Right lobe of liver (tissue), 4 donors: ENCODE measurements at regions not wholly inside any gene's neighbourhood (a gene's known extent, or its start where the extent isn't known, plus 50 kb on each side); places are given as distances from the start of the nearest gene placed in this dataset.

Experiments used
- CTCF ChIP-seq, 4 donors: fragments of 200-600 bp in 3 of 4; fragments of 450-650 bp in 1 of 4; IDR thresholded peaks; one replicate each; pipeline versions ENCODE4 v1.5.1 to v1.8.0; 2016 to 2022; ENCODE audit warnings: antibody characterized with exemption in 4 of 4, mild to moderate bottlenecking in 2 of 4
- POLR2A ChIP-seq: fragments of 450-650 bp; IDR thresholded peaks from one replicate; pipeline ENCODE4 v1.6.1; 2017; ENCODE audit warnings: antibody characterized with exemption, mild to moderate bottlenecking
- donor health status: DM: no; HTN: no; CAD: no.
- donor health status: DM: no; HTN: no; CAD: no.
- donor health status: DM: no; HTN: yes; CAD: no.

GRCh38 chr1:238489006-238489405, 598.3 kb upstream of the ZP4 start:
- TF ChIP-seq CTCF (IDR thresholded peaks at IDR 0.05), result no peak
- no peak for TF ChIP-seq POLR2A
